ENCODE measurements at regions not wholly inside any gene's neighbourhood (a gene's known extent, or its start where the extent isn't known, plus 50 kb on each side); places are given as distances from the start of the nearest gene placed in this dataset.

- TF ChIP-seq, protein P1, sequence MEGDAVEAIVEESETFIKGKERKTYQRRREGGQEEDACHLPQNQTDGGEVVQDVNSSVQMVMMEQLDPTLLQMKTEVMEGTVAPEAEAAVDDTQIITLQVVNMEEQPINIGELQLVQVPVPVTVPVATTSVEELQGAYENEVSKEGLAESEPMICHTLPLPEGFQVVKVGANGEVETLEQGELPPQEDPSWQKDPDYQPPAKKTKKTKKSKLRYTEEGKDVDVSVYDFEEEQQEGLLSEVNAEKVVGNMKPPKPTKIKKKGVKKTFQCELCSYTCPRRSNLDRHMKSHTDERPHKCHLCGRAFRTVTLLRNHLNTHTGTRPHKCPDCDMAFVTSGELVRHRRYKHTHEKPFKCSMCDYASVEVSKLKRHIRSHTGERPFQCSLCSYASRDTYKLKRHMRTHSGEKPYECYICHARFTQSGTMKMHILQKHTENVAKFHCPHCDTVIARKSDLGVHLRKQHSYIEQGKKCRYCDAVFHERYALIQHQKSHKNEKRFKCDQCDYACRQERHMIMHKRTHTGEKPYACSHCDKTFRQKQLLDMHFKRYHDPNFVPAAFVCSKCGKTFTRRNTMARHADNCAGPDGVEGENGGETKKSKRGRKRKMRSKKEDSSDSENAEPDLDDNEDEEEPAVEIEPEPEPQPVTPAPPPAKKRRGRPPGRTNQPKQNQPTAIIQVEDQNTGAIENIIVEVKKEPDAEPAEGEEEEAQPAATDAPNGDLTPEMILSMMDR (IDR thresholded peaks at IDR 0.05; ENCODE audit: low read depth, low read length, poor library complexity, severe bottlenecking): no peak
- no peak for TF ChIP-seq EZH2phosphoT487 (IDR thresholded peaks at IDR 0.05; ENCODE audit: borderline replicate concordance, low read length)
Measured at GRCh38 chr12:89858718-89859117, 150.1 kb upstream of the ATP2B1 start.
